ENCODE measurements at regions not wholly inside any gene's neighbourhood (a gene's known extent, or its start where the extent isn't known, plus 50 kb on each side); places are given as distances from the start of the nearest gene placed in this dataset.

GRCh38 chr9:7656636-7657035, 142.9 kb downstream of the DMAC1 start:
- TF ChIP-seq CTCF (IDR thresholded peaks at IDR 0.05; ENCODE audit: insufficient read depth, low read length, poor library complexity, severe bottlenecking): no peak
- no peak for TF ChIP-seq EZH2phosphoT487 (conservative IDR thresholded peaks at IDR 0.05; ENCODE audit: low read length)

Data from SU-DHL-6 (cell line).